ENCODE measurements at regions not wholly inside any gene's neighbourhood (a gene's known extent, or its start where the extent isn't known, plus 50 kb on each side); places are given as distances from the start of the nearest gene placed in this dataset.

GRCh38 chr11:134582770-134583095, 170.7 kb upstream of the B3GAT1 start:
- TF ChIP-seq TCF7L2 (IDR thresholded peaks at IDR 0.05; ENCODE audit: low read depth, low read length) = no peak
- TF ChIP-seq, protein P1, sequence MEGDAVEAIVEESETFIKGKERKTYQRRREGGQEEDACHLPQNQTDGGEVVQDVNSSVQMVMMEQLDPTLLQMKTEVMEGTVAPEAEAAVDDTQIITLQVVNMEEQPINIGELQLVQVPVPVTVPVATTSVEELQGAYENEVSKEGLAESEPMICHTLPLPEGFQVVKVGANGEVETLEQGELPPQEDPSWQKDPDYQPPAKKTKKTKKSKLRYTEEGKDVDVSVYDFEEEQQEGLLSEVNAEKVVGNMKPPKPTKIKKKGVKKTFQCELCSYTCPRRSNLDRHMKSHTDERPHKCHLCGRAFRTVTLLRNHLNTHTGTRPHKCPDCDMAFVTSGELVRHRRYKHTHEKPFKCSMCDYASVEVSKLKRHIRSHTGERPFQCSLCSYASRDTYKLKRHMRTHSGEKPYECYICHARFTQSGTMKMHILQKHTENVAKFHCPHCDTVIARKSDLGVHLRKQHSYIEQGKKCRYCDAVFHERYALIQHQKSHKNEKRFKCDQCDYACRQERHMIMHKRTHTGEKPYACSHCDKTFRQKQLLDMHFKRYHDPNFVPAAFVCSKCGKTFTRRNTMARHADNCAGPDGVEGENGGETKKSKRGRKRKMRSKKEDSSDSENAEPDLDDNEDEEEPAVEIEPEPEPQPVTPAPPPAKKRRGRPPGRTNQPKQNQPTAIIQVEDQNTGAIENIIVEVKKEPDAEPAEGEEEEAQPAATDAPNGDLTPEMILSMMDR (IDR thresholded peaks at IDR 0.05) = no peak

All from Panc1 (cell line).